Activated T-helper 17 cell treated with anti-CD3 and anti-CD28 coated beads, Interleukin-2, amount 50 U/mL, for 72 hours (primary cell): ENCODE measurements at regions not wholly inside any gene's neighbourhood (a gene's known extent, or its start where the extent isn't known, plus 50 kb on each side); places are given as distances from the start of the nearest gene placed in this dataset.

Experiments
- ATAC-seq: fragments of 150-1000 bp; cut with Tn5 transposase; replicated peaks from 2 replicates; pipeline ENCODE4 v1.10.0; 2021; ENCODE audit warnings: mild to moderate bottlenecking, moderate library complexity
- H3K27ac Mint-ChIP-seq: one replicate; pipeline ENCODE4 v1.8.0; 2022; ENCODE audit warnings: mixed read lengths
- H3K27me3 Mint-ChIP-seq: one replicate; pipeline ENCODE4 v1.8.0; 2022; ENCODE audit warnings: mixed read lengths
- H3K36me3 Mint-ChIP-seq: one replicate; pipeline ENCODE4 v1.8.0; 2022; ENCODE audit warnings: low read depth, mild to moderate bottlenecking, mixed read lengths
- H3K4me1 Mint-ChIP-seq: one replicate; pipeline ENCODE4 v1.8.0; 2022; ENCODE audit warnings: mixed read lengths
- H3K4me3 Mint-ChIP-seq: one replicate; pipeline ENCODE4 v1.8.0; 2022; ENCODE audit warnings: mild to moderate bottlenecking, mixed read lengths
- H3K9me3 Mint-ChIP-seq: one replicate; pipeline ENCODE4 v1.8.0; 2022; ENCODE audit warnings: mixed read lengths

- Mint-ChIP-seq H3K36me3 (no peaks in the 10 kb centered on the region), H3K27ac (no peak overlapping the region), H3K4me1 (no peaks in the 10 kb centered on the region), H3K9me3 (peaks cover 3% of the 10 kb centered on the region), H3K27me3 (no peaks in the 10 kb centered on the region), H3K4me3 (no peak overlapping the region)
- ATAC-seq = no peak
Measured at GRCh38 chr13:103443604-103444003, 377.4 kb upstream of the SLC10A2 start.

GRCh38 chr13:103437651-103438050, 371.4 kb upstream of the SLC10A2 start:
- no peaks in the 10 kb centered on the region for H3K27me3 Mint-ChIP-seq
- no peaks in the 10 kb centered on the region for H3K4me1 Mint-ChIP-seq
- H3K9me3 Mint-ChIP-seq = peaks cover 4% of the 10 kb centered on the region
- no peaks in the 10 kb centered on the region for H3K36me3 Mint-ChIP-seq
- no peak for ATAC-seq
- H3K4me3 Mint-ChIP-seq = no peak overlapping the region
- H3K27ac Mint-ChIP-seq = no peak overlapping the region

GRCh38 chr13:103436057-103436654, 369.9 kb upstream of the SLC10A2 start:
- H3K27ac Mint-ChIP-seq = no peak overlapping the region

GRCh38 chr13:103431856-103432255, 365.6 kb upstream of the SLC10A2 start:
- H3K27ac Mint-ChIP-seq = no peak overlapping the region
- H3K4me3 Mint-ChIP-seq = no peak overlapping the region
- no peaks in the 10 kb centered on the region for H3K27me3 Mint-ChIP-seq

More at GRCh38 chr13:103436057-103436654, 369.9 kb upstream of the SLC10A2 start:
- H3K36me3 Mint-ChIP-seq = no peaks in the 10 kb centered on the region
- no peak for ATAC-seq
- H3K4me1 Mint-ChIP-seq = no peaks in the 10 kb centered on the region
- H3K4me3 Mint-ChIP-seq = no peak overlapping the region
- no peaks in the 10 kb centered on the region for H3K27me3 Mint-ChIP-seq
- H3K9me3 Mint-ChIP-seq = peaks cover 4% of the 10 kb centered on the region

GRCh38 chr13:103430368-103430767, 364.2 kb upstream of the SLC10A2 start:
- H3K9me3 Mint-ChIP-seq = peaks cover 6% of the 10 kb centered on the region
- no peaks in the 10 kb centered on the region for H3K4me1 Mint-ChIP-seq
- ATAC-seq = no peak
- H3K27me3 Mint-ChIP-seq = no peaks in the 10 kb centered on the region
- H3K4me3 Mint-ChIP-seq = no peak overlapping the region
- H3K36me3 Mint-ChIP-seq = no peaks in the 10 kb centered on the region
- no peak overlapping the region for H3K27ac Mint-ChIP-seq

More at GRCh38 chr13:103431856-103432255, 365.6 kb upstream of the SLC10A2 start:
- Mint-ChIP-seq H3K36me3 (no peaks in the 10 kb centered on the region), H3K4me1 (no peaks in the 10 kb centered on the region), H3K9me3 (peaks cover 10% of the 10 kb centered on the region)
- ATAC-seq = no peak

- H3K9me3 Mint-ChIP-seq = no peaks in the 10 kb centered on the region
- no peak overlapping the region for H3K27ac Mint-ChIP-seq
- no peak overlapping the region for H3K4me3 Mint-ChIP-seq
- H3K27me3 Mint-ChIP-seq = no peaks in the 10 kb centered on the region
- no peak for ATAC-seq
- no peaks in the 10 kb centered on the region for H3K4me1 Mint-ChIP-seq
- no peaks in the 10 kb centered on the region for H3K36me3 Mint-ChIP-seq
Measured at GRCh38 chr13:103410002-103410401, 343.8 kb upstream of the SLC10A2 start.

- Mint-ChIP-seq H3K27ac (no peak overlapping the region), H3K9me3 (no peaks in the 10 kb centered on the region), H3K27me3 (no peaks in the 10 kb centered on the region), H3K36me3 (no peaks in the 10 kb centered on the region), H3K4me3 (no peak overlapping the region), H3K4me1 (no peaks in the 10 kb centered on the region)
- ATAC-seq = no peak
Measured at GRCh38 chr13:103406967-103407366, 340.8 kb upstream of the SLC10A2 start.

- no peaks in the 10 kb centered on the region for H3K27me3 Mint-ChIP-seq
- no peak overlapping the region for H3K4me3 Mint-ChIP-seq
- no peaks in the 10 kb centered on the region for H3K36me3 Mint-ChIP-seq
- ATAC-seq = no peak
- H3K27ac Mint-ChIP-seq = no peak overlapping the region
- no peaks in the 10 kb centered on the region for H3K9me3 Mint-ChIP-seq
- H3K4me1 Mint-ChIP-seq = no peaks in the 10 kb centered on the region
Measured at GRCh38 chr13:103405297-103405696, 339.1 kb upstream of the SLC10A2 start.

GRCh38 chr13:103403814-103404213, 337.6 kb upstream of the SLC10A2 start:
- Mint-ChIP-seq H3K9me3 (no peaks in the 10 kb centered on the region), H3K27ac (no peak overlapping the region), H3K27me3 (no peaks in the 10 kb centered on the region), H3K4me3 (no peak overlapping the region), H3K4me1 (no peaks in the 10 kb centered on the region), H3K36me3 (no peaks in the 10 kb centered on the region)
- ATAC-seq = no peak

- Mint-ChIP-seq H3K4me3 (no peak overlapping the region), H3K9me3 (no peaks in the 10 kb centered on the region), H3K36me3 (no peaks in the 10 kb centered on the region), H3K27ac (no peak overlapping the region), H3K4me1 (no peaks in the 10 kb centered on the region), H3K27me3 (no peaks in the 10 kb centered on the region)
- ATAC-seq = no peak
Measured at GRCh38 chr13:103403148-103403740, 337.0 kb upstream of the SLC10A2 start.

- no peaks in the 10 kb centered on the region for H3K27me3 Mint-ChIP-seq
- no peak overlapping the region for H3K4me3 Mint-ChIP-seq
- H3K27ac Mint-ChIP-seq = no peak overlapping the region
- H3K36me3 Mint-ChIP-seq = no peaks in the 10 kb centered on the region
- H3K4me1 Mint-ChIP-seq = no peaks in the 10 kb centered on the region
- no peak for ATAC-seq
- H3K9me3 Mint-ChIP-seq = no peaks in the 10 kb centered on the region
Measured at GRCh38 chr13:103395139-103395538, 328.9 kb upstream of the SLC10A2 start.

- Mint-ChIP-seq H3K27ac (no peak overlapping the region), H3K9me3 (no peaks in the 10 kb centered on the region), H3K27me3 (no peaks in the 10 kb centered on the region), H3K4me1 (no peaks in the 10 kb centered on the region), H3K4me3 (no peak overlapping the region), H3K36me3 (no peaks in the 10 kb centered on the region)
- ATAC-seq = no peak
Measured at GRCh38 chr13:103394618-103395017, 328.4 kb upstream of the SLC10A2 start.

- Mint-ChIP-seq H3K9me3 (no peaks in the 10 kb centered on the region), H3K27ac (no peak overlapping the region), H3K4me1 (no peaks in the 10 kb centered on the region), H3K36me3 (no peaks in the 10 kb centered on the region), H3K4me3 (no peak overlapping the region), H3K27me3 (no peaks in the 10 kb centered on the region)
- ATAC-seq = no peak
Measured at GRCh38 chr13:103391936-103392335, 325.7 kb upstream of the SLC10A2 start.

GRCh38 chr13:103388839-103389238, 322.6 kb upstream of the SLC10A2 start:
- ATAC-seq = no peak
- Mint-ChIP-seq H3K36me3 (no peaks in the 10 kb centered on the region), H3K27ac (no peak overlapping the region), H3K27me3 (no peaks in the 10 kb centered on the region), H3K4me1 (no peaks in the 10 kb centered on the region), H3K9me3 (no peaks in the 10 kb centered on the region), H3K4me3 (no peak overlapping the region)

GRCh38 chr13:103386341-103386740, 320.1 kb upstream of the SLC10A2 start:
- Mint-ChIP-seq H3K4me1 (no peaks in the 10 kb centered on the region), H3K27ac (no peak overlapping the region), H3K36me3 (no peaks in the 10 kb centered on the region)

More at GRCh38 chr13:103386341-103386740, 320.1 kb upstream of the SLC10A2 start:
- Mint-ChIP-seq H3K4me3 (no peak overlapping the region), H3K27me3 (no peaks in the 10 kb centered on the region), H3K9me3 (peaks cover 7% of the 10 kb centered on the region)
- ATAC-seq = no peak
